NCI-H2107 (cell line): ENCODE measurements at regions not wholly inside any gene's neighbourhood (a gene's known extent, or its start where the extent isn't known, plus 50 kb on each side); places are given as distances from the start of the nearest gene placed in this dataset.

Experiments used
- DNase-seq: peaks from one replicate; lab custom pipeline; 2025; lab: John Stamatoyannopoulos, UW

GRCh38 chr3:176932433-176932832, 264.8 kb downstream of the TBL1XR1 start:
- no peak for DNase-seq

DNA sequence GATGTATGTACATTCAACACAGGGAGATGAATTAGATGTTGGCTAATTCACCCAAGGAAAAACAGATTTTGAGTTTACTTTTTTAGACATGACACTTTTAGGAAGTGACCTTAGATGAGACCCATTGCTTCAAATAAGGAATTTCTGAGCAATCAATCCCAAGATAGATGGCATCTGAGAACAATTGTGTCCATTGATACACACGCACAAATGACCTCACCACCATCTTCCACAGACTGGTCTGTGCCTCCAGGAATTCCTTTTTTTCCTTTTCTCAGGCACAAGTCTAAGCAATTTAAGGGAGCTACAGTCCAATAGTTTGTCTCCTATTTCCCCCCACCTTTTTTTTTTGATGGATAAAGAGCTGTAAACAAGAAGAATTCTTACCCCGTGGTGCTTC, 265.3 kb downstream of the TBL1XR1 start:
- no peak for DNase-seq

DNA sequence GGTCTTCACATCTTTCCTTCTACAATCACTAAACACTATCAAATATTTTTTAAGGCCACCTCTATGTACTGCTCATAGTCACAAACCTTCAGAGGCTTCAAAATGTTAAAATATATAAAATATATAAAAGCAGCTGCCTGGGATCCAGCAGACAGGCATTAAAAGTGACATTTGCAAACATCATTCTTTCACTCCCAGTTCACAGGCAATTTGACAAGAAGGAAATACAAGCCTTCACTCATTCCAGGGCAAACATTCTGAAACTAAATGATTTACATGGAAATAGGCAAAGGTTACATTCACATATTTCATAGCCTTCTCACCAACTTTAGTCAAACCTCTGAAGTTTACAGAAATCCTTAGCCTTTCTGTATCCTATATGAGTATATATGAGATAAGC, 266.3 kb downstream of the TBL1XR1 start:
- DNase-seq: no peak

DNA sequence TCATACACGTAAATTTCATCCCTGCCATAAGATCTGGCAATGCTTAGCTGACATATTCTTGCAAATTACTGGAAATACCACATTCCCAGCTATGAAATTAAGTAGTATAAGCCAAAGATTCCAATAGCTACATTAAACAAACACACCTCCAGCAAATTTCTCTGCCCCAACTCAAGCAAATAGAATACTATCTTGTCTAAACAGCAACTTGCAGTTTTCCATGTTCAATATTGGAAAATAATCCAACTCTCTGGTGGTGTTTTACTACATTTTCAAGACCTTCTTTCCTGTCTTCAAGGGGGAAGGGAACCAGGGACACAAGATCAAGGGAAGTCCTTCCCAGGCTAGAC, 268.7 kb downstream of the TBL1XR1 start:
- DNase-seq: no peak

GRCh38 chr3:176927706-176928581, 269.3 kb downstream of the TBL1XR1 start:
- DNase-seq: no peak

GRCh38 chr3:176927280-176927679, 270.0 kb downstream of the TBL1XR1 start:
- DNase-seq: no peak

DNA sequence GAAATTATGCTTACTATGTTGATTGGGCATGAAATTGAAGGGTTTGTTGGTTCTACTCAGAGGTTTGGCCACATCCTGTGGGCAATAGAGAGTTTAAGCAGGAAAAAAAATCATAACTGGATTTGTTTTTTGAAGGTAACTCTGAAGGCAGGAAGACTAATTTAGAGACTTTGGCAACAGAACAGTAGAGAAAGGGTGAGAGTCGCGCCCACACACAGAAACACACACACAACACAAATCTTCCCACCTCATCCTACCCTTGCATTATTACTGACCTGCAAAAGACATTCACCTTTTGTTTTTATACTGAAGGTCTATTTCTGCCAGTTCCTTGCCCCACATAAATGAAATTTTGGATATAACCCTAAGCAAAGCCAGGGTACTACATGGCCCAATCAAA, 270.6 kb downstream of the TBL1XR1 start:
- DNase-seq: no peak

DNA sequence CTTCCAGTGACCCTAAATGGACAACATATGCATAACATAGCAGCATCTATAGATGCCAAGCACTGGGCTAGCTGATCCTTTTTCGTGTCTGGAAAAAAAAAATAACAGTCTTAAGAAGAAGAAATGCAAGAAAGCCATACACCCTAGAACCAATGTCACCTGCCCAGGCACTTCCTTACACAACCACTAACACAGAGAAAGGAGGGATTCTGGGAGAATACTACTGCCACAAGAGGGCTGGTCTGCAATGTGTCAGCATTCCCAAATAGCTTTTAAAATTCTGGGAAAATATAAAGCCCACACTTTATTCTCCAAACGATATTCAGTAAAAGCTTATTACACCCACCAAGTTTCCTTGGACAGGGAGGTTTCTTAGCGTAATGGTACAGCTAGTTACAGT, 271.2 kb downstream of the TBL1XR1 start:
- no peak for DNase-seq

DNA sequence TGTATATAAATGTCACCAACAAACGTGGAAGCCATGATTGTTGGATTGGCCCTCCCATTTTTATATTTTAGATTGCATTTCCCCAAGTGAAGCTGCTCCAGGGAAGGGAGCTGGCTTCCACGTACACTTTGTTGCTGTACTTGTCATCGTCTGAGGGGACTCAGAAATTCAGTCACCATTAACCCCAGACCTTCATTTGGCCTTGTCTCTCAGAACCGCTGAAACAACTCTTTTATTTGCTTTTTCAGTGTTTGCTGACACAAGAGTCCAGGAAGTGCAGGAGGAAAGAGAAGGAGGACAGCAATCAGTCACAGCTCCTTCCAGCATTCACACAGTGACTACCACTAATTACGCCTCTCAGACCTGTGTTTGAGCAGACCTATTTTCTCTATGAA, 276.5 kb downstream of the TBL1XR1 start:
- DNase-seq: no peak

- DNase-seq: peak; percentile 71
These were observed 277.2 kb downstream of the TBL1XR1 start for GRCh38 chr3:176919836-176920765.

DNA sequence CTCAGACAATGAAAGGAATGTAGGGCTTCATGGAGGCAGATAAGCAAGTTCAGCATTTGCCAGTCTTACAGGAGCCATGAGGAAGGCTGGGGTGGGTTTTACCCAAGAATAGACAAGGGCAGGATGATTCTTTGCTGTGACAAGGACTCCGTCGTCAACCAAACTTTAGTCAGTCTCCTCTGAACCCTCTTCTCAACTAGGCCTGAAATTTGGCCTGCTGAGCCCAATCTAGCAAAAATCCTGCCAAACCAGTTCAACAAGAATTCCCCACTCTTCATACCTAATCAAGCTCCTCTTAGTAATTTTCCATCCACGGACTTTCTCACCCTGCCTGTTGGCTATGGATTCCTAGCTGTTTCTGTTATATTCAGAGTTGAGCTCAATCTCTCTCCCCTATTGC, 280.5 kb downstream of the TBL1XR1 start:
- DNase-seq: peak; percentile 30

DNA sequence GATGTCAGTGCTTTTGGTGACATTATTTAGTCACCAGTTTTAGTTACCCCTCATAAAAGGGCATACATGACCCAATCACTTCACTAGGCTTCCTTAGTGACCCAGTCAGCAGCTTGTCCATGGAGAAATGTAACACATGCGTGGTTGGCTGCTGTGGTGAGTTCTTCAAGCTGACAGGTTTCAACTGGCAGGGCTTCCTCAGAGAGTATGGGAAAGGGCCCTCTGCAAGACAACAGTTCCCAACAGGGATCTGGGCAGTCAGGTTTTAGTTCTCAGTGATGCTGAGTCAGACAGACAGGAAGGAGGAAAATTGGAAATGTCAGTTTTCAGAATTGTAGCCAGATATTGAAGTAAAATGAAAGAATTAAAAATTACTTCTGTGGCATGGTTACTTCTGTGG, 282.5 kb downstream of the TBL1XR1 start:
- no peak for DNase-seq

DNA sequence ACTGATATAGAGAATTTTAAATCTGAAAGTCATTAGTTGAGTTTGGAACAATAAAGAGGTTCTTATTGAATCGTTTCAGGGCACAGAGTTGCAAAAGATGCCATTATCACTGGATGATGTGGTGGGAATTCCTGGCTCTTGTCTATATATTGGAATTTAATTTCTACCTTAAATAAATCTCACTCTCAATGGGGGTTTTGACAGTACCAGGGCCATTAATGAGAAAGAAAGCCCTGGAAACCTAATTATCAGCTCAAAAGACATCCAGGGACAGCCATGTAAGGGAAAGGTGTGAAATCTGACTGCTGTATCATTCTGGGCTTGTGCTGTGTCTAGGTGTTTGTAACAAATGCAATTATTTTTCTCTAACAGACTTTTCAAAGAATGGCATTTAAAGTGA, 285.7 kb downstream of the TBL1XR1 start:
- no peak for DNase-seq

DNA sequence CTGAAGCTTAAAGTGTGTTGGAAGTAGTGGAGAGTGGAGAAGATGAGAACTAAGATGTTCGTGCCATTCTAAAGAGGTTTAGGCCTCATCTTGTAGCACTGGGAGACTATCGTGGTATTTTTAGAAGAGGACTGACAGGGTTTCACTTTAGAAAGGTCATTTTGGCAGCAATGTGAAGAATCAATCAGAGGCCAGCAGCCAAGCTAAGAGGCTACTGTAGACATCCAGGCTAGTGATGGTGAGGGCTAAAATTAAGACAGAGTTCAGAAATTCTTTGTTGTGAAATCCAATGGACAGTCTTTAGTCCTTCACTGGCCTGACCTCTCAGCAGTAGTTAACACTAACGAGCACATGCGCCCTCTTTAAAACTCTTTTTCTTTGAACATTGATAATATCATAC, 288.2 kb downstream of the TBL1XR1 start:
- DNase-seq: no peak

DNA sequence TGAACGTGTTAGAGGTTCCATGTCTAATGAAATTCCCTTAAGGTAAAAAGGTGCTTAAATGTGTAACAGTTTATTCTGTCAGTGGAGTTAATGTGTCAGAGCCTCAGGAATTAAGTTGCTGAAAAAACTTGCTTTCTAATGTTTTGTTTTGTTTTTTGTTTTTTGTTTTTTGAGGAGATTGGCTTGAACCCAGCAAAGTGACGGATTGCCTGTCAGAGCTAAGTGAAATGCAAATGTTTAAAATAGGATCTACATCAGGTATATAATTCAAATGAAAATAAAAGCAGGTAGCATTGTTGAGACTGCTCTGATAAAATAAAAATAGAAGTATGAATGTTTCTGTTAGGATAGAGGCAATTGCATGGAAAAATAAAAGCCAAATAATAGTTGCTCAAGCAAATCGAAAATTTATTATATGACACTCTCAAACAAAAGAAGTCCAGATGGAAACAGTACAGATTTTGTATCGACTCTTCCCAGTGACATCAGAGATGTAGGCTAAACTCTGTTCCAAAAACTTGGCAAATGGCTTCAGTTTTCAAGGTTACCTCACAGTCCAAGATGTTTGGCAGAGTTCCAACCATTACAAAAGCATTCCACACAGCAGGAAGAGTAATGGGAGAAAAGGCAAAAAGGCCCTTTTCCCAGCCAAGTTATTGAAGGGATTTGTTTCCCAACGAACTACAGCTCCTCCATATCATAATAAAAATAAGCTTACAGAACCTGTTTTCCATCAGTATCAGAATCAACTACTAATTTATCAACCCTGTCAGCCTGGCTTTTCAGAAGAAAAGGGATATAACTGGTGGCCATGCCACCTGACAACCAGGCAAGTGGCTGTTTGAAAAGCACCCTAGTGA, 291.0 kb downstream of the TBL1XR1 start:
- DNase-seq: peak; percentile 64

DNA sequence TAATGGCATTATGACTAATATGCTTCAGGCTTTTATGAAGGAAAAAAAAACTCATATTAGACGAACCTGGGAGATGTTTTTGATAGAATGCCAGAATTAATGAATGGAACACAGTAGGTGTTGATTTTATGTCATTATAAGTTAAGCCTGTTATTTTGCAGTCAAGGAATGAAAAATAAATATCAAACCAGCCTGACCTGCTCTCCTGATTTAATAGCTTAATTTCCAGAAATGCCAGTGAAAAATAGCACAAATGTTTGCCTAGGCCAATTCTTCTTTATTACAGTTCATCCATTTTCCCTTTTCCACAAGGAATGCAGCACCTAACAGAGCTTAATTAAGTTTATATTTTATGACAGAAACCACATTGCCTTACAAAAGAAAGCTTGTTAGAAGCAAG, 292.0 kb downstream of the TBL1XR1 start:
- no peak for DNase-seq

GRCh38 chr3:176904506-176904905, 292.8 kb downstream of the TBL1XR1 start:
- DNase-seq: no peak

DNA sequence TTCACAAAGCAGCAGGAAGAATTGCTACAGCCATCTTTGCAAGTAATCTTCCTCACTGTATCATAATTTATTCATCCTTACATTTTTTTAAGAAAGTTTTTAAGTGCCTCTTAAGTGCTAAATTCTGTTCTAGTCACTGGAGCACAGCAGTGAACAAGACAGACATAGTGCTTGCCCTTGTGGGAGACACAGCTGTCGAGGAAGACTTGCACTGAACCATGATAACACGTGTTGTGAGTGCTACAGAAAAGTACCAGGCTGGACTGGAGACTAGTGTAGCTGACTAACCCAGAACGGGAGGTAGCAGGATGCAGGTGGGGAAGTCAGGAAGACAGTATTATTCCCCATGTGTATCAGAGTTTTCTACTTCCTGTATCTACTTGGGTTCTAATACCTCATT, 300.6 kb downstream of the TBL1XR1 start:
- no peak for DNase-seq

DNA sequence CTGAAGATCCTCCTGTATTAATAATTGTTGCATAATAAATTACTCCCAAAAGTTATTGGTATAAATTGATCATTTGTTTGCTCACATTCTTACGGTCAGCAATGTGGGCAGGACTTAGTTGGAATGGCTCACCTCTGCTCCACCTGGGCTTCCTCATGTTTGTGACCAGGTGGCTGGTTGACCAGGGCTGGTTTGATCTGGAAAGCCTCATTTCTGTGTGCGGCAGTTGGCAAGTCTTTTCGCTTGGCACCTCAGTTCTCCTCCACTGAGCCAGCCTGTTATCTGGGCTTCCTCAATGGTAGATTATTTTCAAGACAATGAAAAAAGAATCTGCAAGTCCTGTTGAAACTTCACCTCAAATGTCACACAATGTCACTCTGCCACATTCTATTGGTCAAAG, 301.1 kb downstream of the TBL1XR1 start:
- no peak for DNase-seq

- DNase-seq: no peak
These were observed 317.6 kb downstream of the TBL1XR1 start for GRCh38 chr3:176879710-176880109.

- no peak for DNase-seq
These were observed 324.0 kb downstream of the TBL1XR1 start for GRCh38 chr3:176873261-176873660.

GRCh38 chr3:176872771-176873209, 324.5 kb downstream of the TBL1XR1 start:
- DNase-seq: peak; percentile 25
